ENCODE measurements at regions not wholly inside any gene's neighbourhood (a gene's known extent, or its start where the extent isn't known, plus 50 kb on each side); places are given as distances from the start of the nearest gene placed in this dataset.
A peak's percentile ranks its signal among the peaks of the same experiment; 100 is the strongest.

- in situ Hi-C loops (cut with HindIII; ENCODE audit: extremely low pct_ligation_motif_present, low pct_unique_long_range_greater_than_20kb) = no loop called here
- Histone ChIP-seq H3K79me2 (ENCODE audit: insufficient read depth, low read length) (no peaks in the 10 kb centered on the region), H3K9ac (ENCODE audit: insufficient read depth, low read depth, low read length) (no peak overlapping the region), H3K4me3 (replicated peaks in 1 of 3; ENCODE audit: insufficient read depth in 1 of 3, low read depth in 2 of 3, low read length in 3 of 3) (no peak overlapping the region), H3K27me3 (ENCODE audit: control insufficient read depth in 1 of 2, insufficient read depth in 2 of 2, low read length in 2 of 2) (no peaks in the 10 kb centered on the region), H2AFZ (ENCODE audit: low read length) (no peak overlapping the region), H3K4me2 (ENCODE audit: low read depth, low read length) (no peak overlapping the region), H4K20me1 (ENCODE audit: insufficient read depth, low read length) (no peaks in the 10 kb centered on the region), H3K4me1 (ENCODE audit: insufficient read depth, low read length) (no peaks in the 10 kb centered on the region), H3K27ac (ENCODE audit: extremely low read length, insufficient read depth, low read length) (no peak overlapping the region), H3K9me3 (ENCODE audit: low read length) (peaks cover 94% of the 10 kb centered on the region), H3K36me3 (replicated peaks in 1 of 2; ENCODE audit: control insufficient read depth in 1 of 2, insufficient read depth in 2 of 2, low read length in 2 of 2) (no peaks in the 10 kb centered on the region)
- FAIRE-seq = no peak
- intact Hi-C loops (cut with micrococcal nuclease; ENCODE audit: unreplicated experiment) = no loop called here
- ChIA-PET CTCF (ENCODE audit: low intra/inter-chr PET ratio, low total read pairs) (no interaction called here), POLR2A (no interaction called here)
- no TSS peak for BruUV-seq (replicated peaks)
- peak; percentile 58; the same call in 2 of the 3 replicates for ATAC-seq
- TF ChIP-seq FLYWCH1 (CRISPR knock-in tag; IDR thresholded peaks at IDR 0.05) (no peak), DMAP1 (CRISPR knock-in tag; IDR thresholded peaks at IDR 0.05) (no peak), NR2F6 (IDR thresholded peaks at IDR 0.05) (no peak), NR2F6 (CRISPR knock-in tag; IDR thresholded peaks at IDR 0.05) (no peak), KLF16 (CRISPR knock-in tag; IDR thresholded peaks at IDR 0.05) (no peak), AGO1 (IDR thresholded peaks at IDR 0.05; ENCODE audit: low read depth, low read length, poor library complexity, severe bottlenecking) (peak; percentile 62), HES4 (CRISPR knock-in tag; IDR thresholded peaks at IDR 0.05; ENCODE audit: borderline replicate concordance) (peak; percentile 57; the same call in 1 of the 2 replicates), SIX4 (CRISPR knock-in tag; IDR thresholded peaks at IDR 0.05) (no peak)
- WGBS (ENCODE audit: low lambda C conversion rate) = 47% methylated on average over 23 of the region's 23 CpGs
- no peak for DNase-seq (ENCODE audit: low spot score)
Observed at GRCh38 chr14:43135877-43136411, 1371.1 kb downstream of the FSCB start.

- H3K36me3 ChIP-seq (replicated peaks in 1 of 2; ENCODE audit: control insufficient read depth in 1 of 2, insufficient read depth in 2 of 2, low read length in 2 of 2) = no peaks in the 10 kb centered on the region
- no peak for DNase-seq (ENCODE audit: low spot score)
- H4K20me1 ChIP-seq (ENCODE audit: insufficient read depth, low read length) = no peaks in the 10 kb centered on the region
- POLR2A ChIA-PET = no interaction called here
- no peak overlapping the region for H3K4me3 ChIP-seq (replicated peaks in 1 of 3; ENCODE audit: insufficient read depth in 1 of 3, low read depth in 2 of 3, low read length in 3 of 3)
- CTCF ChIA-PET (ENCODE audit: low intra/inter-chr PET ratio, low total read pairs) = no interaction called here
- in situ Hi-C loops (cut with HindIII; ENCODE audit: extremely low pct_ligation_motif_present, low pct_unique_long_range_greater_than_20kb) = no loop called here
- peaks cover 92% of the 10 kb centered on the region for H3K9me3 ChIP-seq (ENCODE audit: low read length)
- no peak for FAIRE-seq
- H3K27ac ChIP-seq (ENCODE audit: extremely low read length, insufficient read depth, low read length) = no peak overlapping the region
- H3K4me2 ChIP-seq (ENCODE audit: low read depth, low read length) = no peak overlapping the region
- H3K4me1 ChIP-seq (ENCODE audit: insufficient read depth, low read length) = no peaks in the 10 kb centered on the region
- no peaks in the 10 kb centered on the region for H3K27me3 ChIP-seq (ENCODE audit: control insufficient read depth in 1 of 2, insufficient read depth in 2 of 2, low read length in 2 of 2)
- H3K79me2 ChIP-seq (ENCODE audit: insufficient read depth, low read length) = no peaks in the 10 kb centered on the region
- 0% methylated on average over 1 of the region's 1 CpG for WGBS (ENCODE audit: low lambda C conversion rate)
- ATAC-seq = no peak
- no peak overlapping the region for H2AFZ ChIP-seq (ENCODE audit: low read length)
- intact Hi-C loops (cut with micrococcal nuclease; ENCODE audit: unreplicated experiment) = no loop called here
- H3K9ac ChIP-seq (ENCODE audit: insufficient read depth, low read depth, low read length) = no peak overlapping the region
- BruUV-seq (replicated peaks) = no TSS peak
- no peak for TF ChIP-seq ZNF749 (CRISPR knock-in tag; IDR thresholded peaks at IDR 0.05; ENCODE audit: borderline replicate concordance)
- no peak for TF ChIP-seq SIN3A (IDR thresholded peaks at IDR 0.05; ENCODE audit: borderline replicate concordance, low read depth, low read length)
- TF ChIP-seq EEA1 (CRISPR knock-in tag; IDR thresholded peaks at IDR 0.05; ENCODE audit: borderline replicate concordance) = no peak
- no peak for TF ChIP-seq TSC22D2 (CRISPR knock-in tag; IDR thresholded peaks at IDR 0.05; ENCODE audit: borderline replicate concordance)
- no peak for TF ChIP-seq ZNF451 (CRISPR knock-in tag; IDR thresholded peaks at IDR 0.05)
- no peak for TF ChIP-seq ZNF331 (CRISPR knock-in tag; IDR thresholded peaks at IDR 0.05)
- TF ChIP-seq PBX3 (CRISPR knock-in tag; IDR thresholded peaks at IDR 0.05; ENCODE audit: borderline replicate concordance) = peak; percentile 77; the same call in 1 of the 2 replicates
- no peak for TF ChIP-seq NONO (IDR thresholded peaks at IDR 0.05)
- TF ChIP-seq NONO (CRISPR knock-in tag; conservative IDR thresholded peaks at IDR 0.05) = no peak
- no peak for TF ChIP-seq ZBTB43 (CRISPR knock-in tag; conservative IDR thresholded peaks at IDR 0.05)
- TF ChIP-seq PAX8 (CRISPR knock-in tag; IDR thresholded peaks at IDR 0.05; ENCODE audit: borderline replicate concordance) = no peak
Observed at GRCh38 chr14:43132441-43132840, 1374.6 kb downstream of the FSCB start.
